CD4-positive, alpha-beta T cell treated with Interleukin-4 for 1 hour (primary cell): ENCODE measurements at regions not wholly inside any gene's neighbourhood (a gene's known extent, or its start where the extent isn't known, plus 50 kb on each side); places are given as distances from the start of the nearest gene placed in this dataset.
"Not testable (repeated sequence)": the region's sequence is repeated elsewhere in the genome, so short reads cannot be mapped to it uniquely, and the experiment has no call there.

Experiments used
- DNase-seq, 2 donors: peaks; one replicate each; pipeline ENCODE4 v3.0.0-alpha.2; 2020 to 2022

DNA sequence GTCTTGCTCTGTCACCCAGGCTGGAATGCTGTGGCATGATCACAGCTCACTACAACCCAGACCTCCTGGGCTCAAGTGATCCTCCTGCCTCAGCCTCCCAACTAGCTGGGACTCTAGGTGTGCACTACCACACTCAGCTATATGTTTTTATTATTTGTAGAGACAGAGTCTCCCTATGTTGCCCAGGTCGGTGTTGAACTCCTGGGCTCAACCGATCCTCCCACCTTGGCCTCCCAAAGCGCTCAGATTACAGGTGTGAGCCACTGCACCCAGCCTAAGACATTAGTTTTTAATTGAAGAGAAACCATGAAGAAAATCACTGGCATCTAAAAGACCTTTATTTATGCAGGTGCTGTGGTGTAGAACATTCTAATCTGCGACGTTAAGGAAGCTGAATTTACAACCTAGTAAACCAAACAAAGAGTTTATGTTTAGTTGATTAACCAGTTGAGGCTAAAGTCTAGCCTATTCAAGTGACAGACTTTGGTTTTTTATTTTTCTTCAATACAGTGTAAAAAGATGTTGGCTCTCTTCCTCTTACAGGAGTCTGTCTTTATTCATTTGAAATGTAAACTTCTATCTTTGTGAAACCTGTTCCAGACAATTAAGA, 52.5 kb upstream of the NBL1 start:
- DNase-seq: no peak

- DNase-seq: no peak
Measured at GRCh38 chr1:19585507-19585906, 58.6 kb upstream of the NBL1 start.

DNA sequence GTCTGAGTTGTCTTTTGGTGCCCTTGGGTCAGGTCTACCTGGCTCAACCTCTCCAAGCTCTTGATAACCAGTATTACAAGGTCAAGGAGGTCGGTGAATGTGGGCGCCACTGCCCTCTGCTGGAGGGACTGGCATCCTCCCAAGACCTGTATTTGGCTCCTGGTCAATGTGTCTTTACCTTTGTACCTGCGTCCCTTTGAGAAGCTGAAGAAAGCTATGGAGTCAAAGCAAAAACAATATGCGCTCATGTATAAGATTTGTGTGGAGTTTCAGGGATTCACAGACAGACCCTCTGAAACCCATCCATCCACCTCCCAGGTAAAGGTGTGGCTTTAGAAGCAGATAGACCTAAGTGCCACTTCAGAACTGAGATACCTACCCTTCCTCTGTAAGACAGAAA, 61.8 kb upstream of the NBL1 start:
- peak; percentile 81 to 82 for DNase-seq

GRCh38 chr1:19581381-19581780, 62.7 kb upstream of the NBL1 start:
- DNase-seq: no peak

GRCh38 chr1:19577561-19577960, 66.5 kb upstream of the NBL1 start:
- no peak for DNase-seq

DNA sequence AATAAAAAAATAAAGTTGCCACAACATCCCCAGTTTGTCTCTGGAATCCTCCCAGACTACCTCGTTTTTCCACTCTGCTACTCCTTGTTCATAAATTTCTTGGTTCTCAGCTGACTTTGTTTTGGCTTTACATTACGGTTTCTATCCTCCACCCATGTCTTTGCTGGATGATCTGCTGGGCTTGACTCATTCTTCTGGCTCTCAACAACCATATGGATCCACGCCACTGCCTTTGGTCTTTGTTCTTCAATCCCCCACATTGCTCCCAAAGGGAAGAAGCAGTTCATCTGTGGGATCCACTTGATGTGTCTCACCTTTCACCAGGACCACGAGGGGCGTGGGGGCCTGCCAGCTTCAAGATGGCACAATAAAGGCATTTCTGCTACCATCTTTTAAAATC, 67.1 kb upstream of the NBL1 start:
- DNase-seq: no peak

DNA sequence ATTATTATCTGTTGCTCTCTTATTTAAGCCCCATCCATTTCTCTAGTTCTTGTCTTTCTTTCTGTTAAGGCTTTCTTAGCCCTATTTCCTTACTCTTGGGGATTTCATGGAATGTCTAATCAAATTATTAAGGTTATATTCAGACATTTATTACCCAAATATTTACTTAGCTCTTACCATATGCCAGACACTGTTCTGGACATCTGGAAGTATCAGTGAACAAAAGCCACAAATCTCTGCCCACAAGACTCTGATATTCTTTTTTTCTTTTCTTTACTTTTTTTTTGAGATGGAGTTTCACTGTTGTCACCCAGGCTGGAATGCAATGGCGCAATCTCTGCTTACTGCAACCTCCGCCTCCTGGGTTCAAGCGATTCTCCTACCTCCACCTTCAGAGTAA, 74.3 kb upstream of the NBL1 start:
- no peak for DNase-seq

DNA sequence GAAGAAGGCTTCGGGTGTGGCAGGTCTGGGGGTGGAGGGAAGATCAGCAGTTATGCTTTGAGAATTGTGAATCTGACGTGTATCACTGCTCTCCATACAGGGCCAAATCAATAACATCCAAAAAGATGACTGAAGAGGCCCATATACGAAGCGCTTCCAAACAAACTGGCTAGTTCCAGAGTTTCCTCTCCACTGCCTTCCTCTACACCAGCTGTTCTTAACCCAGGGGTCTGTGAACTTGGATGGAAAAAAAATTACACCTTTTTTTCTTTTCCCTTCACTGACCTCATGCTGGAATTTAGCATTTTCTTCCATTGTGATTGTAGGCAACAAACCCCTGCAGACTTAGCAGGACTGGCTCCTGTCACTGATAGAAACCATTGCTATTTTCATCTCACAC, 77.1 kb upstream of the NBL1 start:
- no peak for DNase-seq

DNA sequence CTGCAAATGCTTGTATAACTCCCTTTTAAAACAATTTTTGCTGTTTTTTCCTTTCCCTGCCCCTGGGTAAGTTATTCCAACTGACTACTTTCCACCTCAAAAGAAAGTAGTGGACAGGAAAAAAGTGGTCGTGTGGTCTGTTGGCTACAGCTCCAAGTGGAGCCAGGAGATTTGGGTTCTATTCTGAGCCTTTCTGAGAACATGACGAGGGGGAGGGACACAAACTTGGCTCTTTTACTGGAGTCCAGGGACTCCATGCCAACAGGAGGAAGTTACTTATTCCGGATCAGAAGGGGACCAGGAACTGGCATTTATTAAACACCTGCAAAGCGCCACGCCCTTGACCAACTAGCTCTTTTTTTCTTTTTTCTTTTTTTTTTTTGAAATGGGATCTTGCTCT, 79.0 kb upstream of the CAPZB start:
- no peak for DNase-seq

DNA sequence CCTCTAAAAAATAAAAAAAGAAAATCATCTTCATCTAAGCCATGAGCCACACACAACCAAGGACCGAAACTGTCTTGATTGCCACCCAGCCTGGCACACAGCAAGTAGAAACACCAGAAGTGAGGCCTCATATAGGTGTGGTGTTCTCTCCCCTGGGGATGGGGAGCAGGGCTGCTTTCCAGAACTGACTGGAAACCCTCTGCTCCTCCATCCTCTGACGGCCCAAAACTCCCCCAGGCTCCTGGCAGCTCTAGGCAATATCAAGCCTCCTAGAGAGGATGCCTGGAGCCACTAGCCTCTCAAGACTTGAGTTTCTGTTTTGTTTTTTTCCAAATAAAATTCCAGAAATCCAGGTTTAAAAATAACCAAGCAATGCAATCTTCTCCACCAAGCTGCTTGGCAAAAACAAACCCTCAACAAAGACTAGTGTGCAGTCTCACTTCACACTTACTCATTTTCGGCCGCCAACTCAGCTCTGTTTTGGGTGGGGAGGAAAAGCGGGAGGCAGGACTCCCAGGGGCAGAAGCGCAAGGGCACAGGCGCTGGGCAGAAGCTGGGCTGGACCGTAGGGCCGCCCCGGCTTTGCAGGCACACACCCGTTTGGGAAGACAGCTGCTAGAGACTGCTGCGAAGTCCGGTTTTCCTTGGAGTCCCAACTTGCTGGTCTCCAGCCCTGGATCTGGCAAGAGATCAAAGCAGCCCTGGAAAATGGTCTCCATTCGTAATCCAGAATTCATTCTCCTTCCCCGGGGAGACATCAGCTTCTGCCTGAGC, 78.2 kb upstream of the CAPZB start:
- DNase-seq: no peak

- DNase-seq: no peak
Measured at GRCh38 chr1:19562847-19563246, 77.5 kb upstream of the CAPZB start.

- DNase-seq: no peak
Measured at GRCh38 chr1:19560480-19560879, 75.1 kb upstream of the CAPZB start.

DNA sequence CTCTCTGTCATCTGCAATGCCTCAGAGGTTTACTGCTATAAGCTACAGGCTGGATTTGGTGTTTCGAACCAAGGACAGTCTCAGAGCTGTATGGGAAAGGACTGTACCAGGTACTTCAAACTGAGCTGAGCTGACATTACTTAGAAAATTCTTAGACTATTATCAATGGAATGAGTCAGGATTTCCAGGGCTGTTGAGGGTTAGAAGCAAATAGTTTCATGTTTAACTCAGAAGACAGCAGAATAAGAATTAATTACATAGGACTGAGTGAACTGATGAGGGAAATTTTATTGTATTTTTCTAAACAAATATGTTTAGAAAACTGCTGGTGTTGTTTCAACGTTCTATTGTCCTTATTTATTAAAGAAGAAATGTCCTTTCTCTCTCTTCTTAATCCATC, 74.3 kb upstream of the CAPZB start:
- no peak for DNase-seq

- no peak for DNase-seq
Measured at GRCh38 chr1:19557609-19558051, 72.3 kb upstream of the CAPZB start.

- DNase-seq: no peak
Measured at GRCh38 chr1:19554090-19554489, 68.8 kb upstream of the CAPZB start.

DNA sequence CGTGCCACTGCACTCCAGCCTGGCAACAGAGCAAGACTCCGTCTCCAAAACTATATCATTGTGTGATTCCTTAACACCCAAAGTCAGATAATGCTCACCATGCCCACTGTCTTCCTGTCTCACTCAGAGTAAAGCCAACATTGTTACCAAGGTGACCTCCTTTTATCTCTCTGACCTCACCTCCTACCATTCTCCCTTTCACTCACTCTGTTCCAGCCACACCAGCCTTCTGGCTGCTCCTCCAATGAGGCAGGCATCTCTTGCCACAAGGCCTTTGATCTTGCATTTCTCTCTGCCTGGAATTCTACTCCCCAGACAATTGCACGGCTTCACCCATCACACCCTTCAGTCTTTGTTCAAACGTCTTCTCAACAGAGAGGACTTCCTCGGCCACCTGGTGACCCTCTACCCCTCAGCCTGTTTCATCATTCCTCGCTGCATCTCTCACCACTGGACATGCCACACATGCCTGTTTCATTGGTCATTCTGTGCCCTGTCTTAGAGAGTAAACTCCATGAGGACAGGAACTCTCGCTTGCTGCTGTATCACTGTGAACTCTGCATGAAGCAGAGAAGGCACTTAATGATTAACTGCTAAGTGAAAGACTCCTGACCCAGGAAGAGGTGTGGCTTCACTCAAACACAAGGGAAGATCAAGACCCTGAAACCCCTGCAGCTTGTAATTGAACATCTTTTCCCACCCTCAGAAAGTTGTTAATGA, 67.1 kb upstream of the CAPZB start:
- no peak for DNase-seq

DNA sequence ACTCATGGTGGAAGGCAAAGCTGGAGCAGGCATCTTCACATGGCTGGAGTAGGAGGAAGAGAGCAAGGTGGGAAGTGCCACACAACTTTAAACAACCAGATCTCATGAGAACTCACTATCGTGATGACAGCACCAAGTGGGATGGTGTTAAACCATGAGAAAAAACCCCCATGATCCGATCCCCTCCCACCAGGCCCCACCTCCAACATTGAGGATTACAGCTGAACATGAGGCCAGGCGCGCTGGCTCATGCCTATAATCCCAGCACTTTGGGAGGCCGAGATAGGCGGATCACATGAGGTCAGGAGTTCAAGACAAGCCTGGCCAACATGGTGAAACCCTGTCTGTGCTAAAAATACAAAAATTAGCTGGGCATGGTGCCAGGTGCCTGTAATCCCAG, 66.5 kb upstream of the CAPZB start:
- DNase-seq: not testable (repeated sequence)

- DNase-seq: not testable (repeated sequence)
Measured at GRCh38 chr1:19550437-19550836, 65.1 kb upstream of the CAPZB start.

- no peak for DNase-seq
Measured at GRCh38 chr1:19547814-19548213, 62.5 kb upstream of the CAPZB start.

- no peak for DNase-seq
Measured at GRCh38 chr1:19536519-19536918, 51.2 kb upstream of the CAPZB start.

GRCh38 chr1:19535214-19535613, 49.9 kb upstream of the CAPZB start:
- no peak for DNase-seq
